ENCODE measurements at regions not wholly inside any gene's neighbourhood (a gene's known extent, or its start where the extent isn't known, plus 50 kb on each side); places are given as distances from the start of the nearest gene placed in this dataset.
"Not testable (repeated sequence)": the region's sequence is repeated elsewhere in the genome, so short reads cannot be mapped to it uniquely, and the experiment has no call there.

GRCh38 chr4:153099391-153100140 is 104.7 kb upstream of the TRIM2 start:
- DNase-seq (ENCODE audit: low read depth in 2 of 2, low spot score in 1 of 2), result no peak

DNA sequence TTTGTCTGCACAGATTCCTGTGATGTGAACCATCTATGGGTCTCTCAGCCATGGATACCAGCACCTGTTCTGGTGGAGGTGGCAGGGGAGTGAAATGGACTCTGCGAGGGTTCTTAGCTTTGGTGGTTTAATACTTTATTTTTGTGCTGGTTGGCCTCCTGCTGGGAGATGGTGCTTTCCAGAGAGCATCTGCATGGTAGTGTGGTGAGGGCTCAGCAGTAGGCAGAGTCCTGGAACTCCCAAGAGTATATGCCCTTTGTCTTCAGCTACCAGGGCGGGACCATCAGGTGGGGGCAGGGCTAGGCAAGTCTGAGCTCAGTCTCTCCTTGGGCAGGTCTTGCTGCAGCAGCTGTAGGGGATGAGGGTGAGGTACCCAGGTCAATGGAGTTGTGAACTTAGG is 97.5 kb upstream of the TRIM2 start:
- DNase-seq (ENCODE audit: low read depth in 2 of 2, low spot score in 1 of 2), result not testable (repeated sequence)

GRCh38 chr4:153107246-153107645 is 97.0 kb upstream of the TRIM2 start:
- DNase-seq (ENCODE audit: low read depth in 2 of 2, low spot score in 1 of 2), result no peak

GRCh38 chr4:153109296-153109849 is 94.9 kb upstream of the TRIM2 start:
- DNase-seq (ENCODE audit: low read depth in 2 of 2, low spot score in 1 of 2), result no peak

DNA sequence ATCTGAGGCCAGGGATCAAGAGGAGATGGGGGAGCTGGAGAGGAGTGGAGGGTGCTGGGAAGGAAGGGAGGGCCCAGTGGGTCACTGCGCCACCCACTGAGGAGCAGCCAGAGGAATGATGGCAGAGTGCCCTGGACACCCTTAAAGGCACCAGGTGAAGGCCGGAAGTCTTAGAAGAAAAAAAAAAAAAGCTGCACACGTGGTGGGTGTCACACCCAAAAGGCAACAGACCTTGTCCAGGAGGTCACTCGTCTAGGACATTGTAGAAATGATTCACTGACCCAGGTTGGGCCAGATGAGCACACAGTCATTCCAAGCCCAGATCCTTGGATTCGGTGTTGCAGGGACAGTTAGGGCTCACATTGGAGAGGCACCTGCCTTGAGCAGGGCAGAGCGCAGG is 93.5 kb upstream of the TRIM2 start:
- no peak for DNase-seq (ENCODE audit: low read depth in 2 of 2, low spot score in 1 of 2)

DNA sequence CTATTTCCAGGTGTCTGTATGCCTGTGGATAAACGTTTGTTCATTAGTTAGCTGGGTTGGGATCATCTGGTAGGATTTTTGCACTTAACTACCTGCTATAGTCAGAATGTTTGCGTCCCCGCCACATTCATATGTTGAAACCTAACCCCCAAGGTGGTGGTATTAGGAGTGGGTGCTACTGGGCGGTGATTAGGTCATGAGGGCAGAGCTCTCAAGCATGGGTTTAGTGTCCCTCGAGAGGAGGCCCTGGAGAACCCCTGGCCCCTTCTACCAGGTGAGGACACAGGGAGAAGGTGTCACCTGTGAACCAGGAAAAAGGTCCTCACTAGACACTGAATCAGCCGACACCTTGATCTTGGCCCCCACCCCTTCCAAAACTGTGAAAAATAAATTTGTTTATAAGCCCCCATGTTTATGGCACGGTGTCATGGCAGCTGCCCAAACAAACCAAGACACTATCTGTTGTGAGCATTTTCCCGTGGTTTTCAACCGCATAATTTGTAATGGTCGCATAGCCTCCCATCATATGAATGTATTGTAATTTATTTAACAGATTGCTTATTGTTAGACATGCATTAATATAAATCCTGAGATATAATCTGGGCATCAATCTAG is 92.7 kb upstream of the TRIM2 start:
- DNase-seq (ENCODE audit: low read depth in 2 of 2, low spot score in 1 of 2), result no peak

- no peak for DNase-seq (ENCODE audit: low read depth in 2 of 2, low spot score in 1 of 2)
Measured at GRCh38 chr4:153112041-153112441, 92.2 kb upstream of the TRIM2 start.

DNA sequence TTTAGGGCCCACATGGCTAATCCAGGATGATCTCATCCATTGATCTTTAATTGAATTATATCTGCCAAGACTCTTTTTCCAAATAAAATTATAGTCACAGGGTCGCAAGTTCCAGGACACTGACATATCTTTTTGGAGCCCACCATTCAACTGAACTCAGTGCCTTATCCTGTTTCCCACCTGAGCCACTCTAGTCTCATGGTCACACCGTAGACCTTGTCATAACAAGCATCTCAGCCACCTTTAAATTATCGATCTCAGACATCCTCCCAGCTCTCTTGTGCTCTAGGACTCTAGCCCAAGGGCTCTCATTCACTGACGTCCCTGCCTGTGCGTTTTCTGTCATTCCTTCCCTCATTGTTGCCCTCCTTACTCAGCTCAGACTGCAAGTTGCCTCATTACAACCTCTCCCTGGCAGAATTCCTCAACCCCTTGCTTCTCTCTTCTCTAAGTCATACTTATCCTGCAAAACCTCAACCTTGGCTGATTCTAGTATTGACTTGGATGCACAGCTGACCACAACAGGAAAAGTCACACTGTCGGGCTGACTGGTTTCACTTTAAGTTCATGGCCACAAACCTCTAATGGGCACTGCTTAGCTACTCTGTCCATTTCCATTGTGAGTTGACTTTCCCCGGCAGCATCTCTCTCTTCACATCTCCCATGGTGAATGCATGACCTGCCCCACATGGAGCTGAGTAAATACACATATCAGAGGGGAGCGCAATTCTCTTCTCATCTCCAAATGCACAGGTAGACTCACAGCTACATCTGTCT is 91.0 kb upstream of the TRIM2 start:
- no peak for DNase-seq (ENCODE audit: low read depth in 2 of 2, low spot score in 1 of 2)

DNA sequence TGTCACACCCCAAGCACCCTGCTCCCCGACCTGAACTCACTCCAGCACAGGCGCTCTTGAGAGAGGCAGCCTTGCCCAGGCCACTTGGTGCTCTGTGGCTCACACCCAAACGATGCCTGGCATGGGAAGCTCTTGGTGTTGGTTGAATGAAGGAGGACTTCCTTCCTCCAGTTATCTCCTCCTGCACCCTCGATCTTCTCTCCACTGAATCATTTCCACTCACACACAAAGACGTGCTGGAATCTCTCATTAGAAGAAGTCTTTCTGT is 90.5 kb upstream of the TRIM2 start:
- no peak for DNase-seq (ENCODE audit: low read depth in 2 of 2, low spot score in 1 of 2)

DNA sequence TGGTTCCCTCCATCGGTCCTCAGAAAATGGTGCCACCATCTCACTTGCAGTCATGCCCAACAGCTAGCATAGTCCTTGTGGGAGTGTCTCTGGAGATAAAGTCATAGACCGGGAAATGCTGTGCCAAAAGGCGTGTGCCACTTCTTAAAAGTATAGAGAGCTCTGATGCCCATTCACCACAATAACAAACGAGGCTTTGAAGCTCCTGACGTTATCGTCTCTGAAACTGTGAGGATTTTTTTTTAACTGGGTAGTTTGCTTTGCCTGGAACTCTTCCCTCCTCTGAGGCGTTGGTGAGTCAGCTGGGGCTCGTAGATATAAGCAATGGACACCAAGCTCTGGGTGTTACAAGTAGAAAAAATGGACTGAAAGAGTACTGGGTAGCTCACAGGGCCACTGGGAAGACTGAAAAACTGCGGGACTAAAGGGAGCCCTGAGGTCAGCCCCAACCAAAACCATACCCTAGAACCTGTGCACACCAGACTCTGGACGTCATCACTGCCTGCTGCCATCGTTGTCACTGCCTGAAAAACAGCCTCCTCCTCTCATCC is 89.4 kb upstream of the TRIM2 start:
- DNase-seq (ENCODE audit: low read depth in 2 of 2, low spot score in 1 of 2), result no peak

DNA sequence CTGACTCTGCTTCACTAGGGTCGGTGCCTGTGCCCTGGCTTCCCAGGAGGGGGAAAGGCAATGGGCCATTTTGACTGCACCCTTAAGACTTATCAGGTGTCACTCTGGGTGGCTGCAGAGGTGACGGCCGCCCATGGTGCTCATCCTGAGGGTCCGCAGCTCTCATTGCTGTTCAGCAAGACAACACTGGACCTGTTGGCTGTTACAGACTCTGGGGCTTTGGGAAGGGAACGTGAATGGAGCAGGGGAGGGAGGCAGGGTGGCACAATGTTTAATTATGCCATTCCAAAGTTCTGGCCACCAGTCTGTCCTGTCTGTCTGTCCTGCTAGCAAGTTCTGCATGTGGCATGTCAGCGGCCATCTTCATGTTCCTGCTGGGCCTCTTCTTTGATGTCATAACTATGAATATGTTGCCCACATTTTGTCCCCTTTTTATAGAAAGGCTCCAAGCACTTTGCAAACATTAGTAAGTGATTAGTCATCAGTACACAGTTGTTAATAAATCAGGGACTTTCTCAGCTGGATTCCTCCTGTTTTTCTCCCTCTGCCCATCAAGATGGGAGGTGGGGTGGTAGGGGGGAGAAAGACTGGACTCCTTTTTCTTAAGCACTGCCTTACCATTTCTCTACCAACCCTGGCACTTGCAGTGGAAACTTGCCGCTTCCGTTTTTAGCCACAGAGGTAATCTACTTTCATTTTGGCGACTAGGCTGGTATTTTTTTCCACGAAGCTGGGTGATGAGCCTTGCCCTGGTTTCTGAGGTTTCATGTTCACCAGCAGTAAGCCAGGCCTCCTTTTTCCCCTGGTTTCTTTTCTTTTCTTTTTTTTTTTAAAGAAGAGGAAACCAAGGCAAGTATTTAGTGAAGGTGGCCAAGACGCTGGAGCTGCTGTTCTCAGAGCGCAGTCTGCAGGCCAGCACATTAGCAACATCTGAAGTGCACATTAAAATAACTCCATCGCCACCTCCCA is 88.6 kb upstream of the TRIM2 start:
- peak; percentile 45 to 54 for DNase-seq (ENCODE audit: low read depth in 2 of 2, low spot score in 1 of 2)

- no peak for DNase-seq (ENCODE audit: low read depth in 2 of 2, low spot score in 1 of 2)
Measured at GRCh38 chr4:153116291-153116680, 88.0 kb upstream of the TRIM2 start.

- DNase-seq (ENCODE audit: low read depth in 2 of 2, low spot score in 1 of 2), result no peak
Measured at GRCh38 chr4:153116801-153117200, 87.4 kb upstream of the TRIM2 start.

DNA sequence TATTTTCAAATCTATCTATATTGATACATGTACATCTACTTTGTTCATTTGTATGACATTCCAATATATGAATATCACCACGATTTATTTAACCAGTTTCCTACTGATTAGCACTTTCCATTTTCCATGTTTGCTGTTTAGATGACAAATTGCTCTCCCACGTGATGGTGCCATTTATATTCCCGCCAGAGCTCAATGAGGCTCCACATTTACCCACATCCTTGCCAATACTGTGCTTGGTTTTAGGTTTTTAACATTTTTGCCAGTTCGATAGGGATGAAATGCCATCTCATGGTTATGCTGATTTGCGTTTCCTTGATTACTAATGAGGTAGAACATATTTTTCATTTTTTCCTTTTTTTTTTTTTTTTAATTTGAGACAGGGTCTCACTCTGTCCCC is 86.7 kb upstream of the TRIM2 start:
- DNase-seq (ENCODE audit: low read depth in 2 of 2, low spot score in 1 of 2), result no peak

GRCh38 chr4:153119626-153120025 is 84.6 kb upstream of the TRIM2 start:
- no peak for DNase-seq (ENCODE audit: low read depth in 2 of 2, low spot score in 1 of 2)

GRCh38 chr4:153120235-153120634 is 84.0 kb upstream of the TRIM2 start:
- DNase-seq (ENCODE audit: low read depth in 2 of 2, low spot score in 1 of 2), result no peak

GRCh38 chr4:153122855-153123254 is 81.4 kb upstream of the TRIM2 start:
- no peak for DNase-seq (ENCODE audit: low read depth in 2 of 2, low spot score in 1 of 2)

GRCh38 chr4:153126137-153126536 is 78.1 kb upstream of the TRIM2 start:
- no peak for DNase-seq (ENCODE audit: low read depth in 2 of 2, low spot score in 1 of 2)

DNA sequence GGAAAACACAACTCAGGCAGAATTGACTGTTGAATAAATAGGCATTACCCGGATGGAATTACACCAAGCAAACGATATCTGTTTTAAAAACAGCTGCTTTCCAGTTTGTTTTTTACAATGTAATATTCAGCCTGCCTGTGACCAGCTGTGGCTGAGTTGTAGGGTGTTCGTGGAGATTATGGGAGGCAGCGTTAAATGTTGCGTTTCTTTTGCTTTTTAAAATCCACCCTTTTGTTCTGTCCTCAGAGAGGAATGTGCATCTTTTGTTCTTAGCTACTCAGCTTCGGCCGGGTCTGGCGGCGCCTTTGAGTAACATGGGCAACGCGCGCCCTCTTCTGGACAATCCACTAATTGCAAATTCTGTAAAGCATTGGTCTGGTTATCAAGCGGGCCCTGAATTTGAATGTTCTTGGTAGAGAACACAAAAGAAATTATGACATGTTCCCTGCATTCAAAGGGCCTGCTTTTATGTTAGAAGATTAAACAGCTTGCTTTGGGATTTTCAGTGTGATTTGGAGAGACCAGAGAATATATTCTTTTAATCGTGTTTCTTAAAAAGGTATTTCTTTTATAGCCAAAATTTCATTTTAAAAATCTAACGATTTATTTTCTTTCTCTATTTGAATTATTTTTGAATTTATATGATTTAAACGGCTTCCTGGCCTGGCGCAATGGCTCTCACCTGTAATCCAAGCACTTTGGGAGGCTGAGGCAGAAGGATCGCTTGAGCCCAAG is 76.3 kb upstream of the TRIM2 start:
- DNase-seq (ENCODE audit: low read depth in 2 of 2, low spot score in 1 of 2), result peak; percentile 57 to 75

- DNase-seq (ENCODE audit: low read depth in 2 of 2, low spot score in 1 of 2), result no peak
Measured at GRCh38 chr4:153131596-153131995, 72.6 kb upstream of the TRIM2 start.

Measured in stimulated activated CD8-positive, alpha-beta memory T cell treated with anti-CD3 and anti-CD28 coated beads, Interleukin-4, amount 100 ng/mL, for 4 hours (primary cell).